GM23338 (cell line): ENCODE measurements at regions not wholly inside any gene's neighbourhood (a gene's known extent, or its start where the extent isn't known, plus 50 kb on each side); places are given as distances from the start of the nearest gene placed in this dataset.

Source experiments
- ATAC-seq: fragments of 200-7000 bp; cut with Tn5 transposase; 3 replicates; pipeline ENCODE4 v1.9.1; 2020
- DNase-seq: peaks from one replicate; pipeline ENCODE4 v3.0.0-alpha.2; 2015; ENCODE audit warnings: low spot score
- H2AFZ ChIP-seq: fragments of 200-600 bp; sonication (generic); 2 replicates; pipeline ENCODE4 v1.8.0; 2016; ENCODE audit warnings: antibody characterized with exemption, mild to moderate bottlenecking, moderate library complexity
- H3F3A ChIP-seq: fragments of 200-600 bp; sonication (generic); replicated peaks from 2 replicates; pipeline ENCODE4 v1.8.0; 2017; ENCODE audit warnings: antibody characterized with exemption, mixed run types, low read depth
- H3K27ac ChIP-seq: fragments of 200-600 bp; sonication (generic); 2 replicates; pipeline ENCODE4 v1.6.1; 2016; ENCODE audit warnings: low read depth
- H3K27me3 ChIP-seq: fragments of 200-600 bp; sonication (generic); 2 replicates; pipeline ENCODE4 v1.8.0; 2016; ENCODE audit warnings: mild to moderate bottlenecking, mixed run types, moderate library complexity; ENCODE audit not compliant: insufficient read depth
- H3K36me3 ChIP-seq: fragments of 200-600 bp; sonication (generic); 2 replicates; pipeline ENCODE4 v1.8.0; 2016; ENCODE audit warnings: mild to moderate bottlenecking; ENCODE audit not compliant: insufficient read depth
- H3K4me1 ChIP-seq: fragments of 200-600 bp; sonication (generic); 2 replicates; pipeline ENCODE4 v1.8.0; 2016; ENCODE audit warnings: mild to moderate bottlenecking, moderate library complexity; ENCODE audit not compliant: insufficient read depth
- H3K4me2 ChIP-seq: fragments of 200-600 bp; sonication (generic); 2 replicates; pipeline ENCODE4 v1.7.1; 2017; ENCODE audit warnings: mixed run types
- H3K4me3 ChIP-seq: fragments of 200-600 bp; sonication (generic); 2 replicates; pipeline ENCODE4 v1.6.1; 2016; ENCODE audit warnings: mixed run types
- H3K79me2 ChIP-seq: fragments of 200-600 bp; sonication (generic); replicated peaks from 2 replicates; pipeline ENCODE4 v1.8.0; 2017; ENCODE audit warnings: mild to moderate bottlenecking; ENCODE audit not compliant: insufficient read depth
- H3K9me2 ChIP-seq: fragments of 200-600 bp; sonication (generic); 2 replicates; pipeline ENCODE4 v1.8.0; 2017; ENCODE audit not compliant: insufficient read depth
- H4K20me1 ChIP-seq: fragments of 200-600 bp; sonication (generic); replicated peaks from 2 replicates; pipeline ENCODE4 v1.8.0; 2017; ENCODE audit warnings: mild to moderate bottlenecking; ENCODE audit not compliant: insufficient read depth
- H3K27ac Mint-ChIP-seq: 2 replicates; pipeline ENCODE4 v1.8.0; 2020; ENCODE audit warnings: inconsistent platforms, mild to moderate bottlenecking, moderate library complexity, mixed read lengths
- H3K27me3 Mint-ChIP-seq: 3 replicates; pipeline ENCODE4 v1.8.0; 2022; ENCODE audit warnings: low read depth, mild to moderate bottlenecking, moderate library complexity, mixed read lengths, inconsistent platforms; ENCODE audit not compliant: insufficient read depth, poor library complexity
- H3K36me3 Mint-ChIP-seq: 3 replicates; pipeline ENCODE4 v1.8.0; 2021; ENCODE audit warnings: low read depth, mild to moderate bottlenecking, inconsistent platforms, moderate library complexity, mixed read lengths
- H3K4me1 Mint-ChIP-seq: 3 replicates; pipeline ENCODE4 v1.8.0; 2020; ENCODE audit warnings: mild to moderate bottlenecking, inconsistent platforms, mixed read lengths
- H3K4me3 Mint-ChIP-seq: 3 replicates; pipeline ENCODE4 v1.8.0; 2021; ENCODE audit warnings: moderate library complexity, mild to moderate bottlenecking, inconsistent platforms, mixed read lengths
- H3K9me3 Mint-ChIP-seq: 3 replicates; pipeline ENCODE4 v1.8.0; 2020; ENCODE audit warnings: moderate library complexity, mild to moderate bottlenecking, inconsistent platforms, mixed read lengths
- CREB1 ChIP-seq: fragments of 250-450 bp; sonication (Bioruptor Pico); IDR thresholded peaks from 2 replicates; pipeline ENCODE4 v1.5.0; 2020; ENCODE audit warnings: low read depth, mild to moderate bottlenecking, moderate library complexity
- CTCF ChIP-seq, 2 experiments: fragments of 200-600 bp in 1 of 2; sonication (generic) in 1 of 2; conservative IDR thresholded peaks; 2 replicates each; pipeline versions ENCODE4 v1.5.1 to v1.6.1; 2016 to 2017; ENCODE audit warnings: antibody characterized with exemption in 2 of 2, low read depth in 2 of 2, mild to moderate bottlenecking in 2 of 2, moderate library complexity in 1 of 2
- EZH2 ChIP-seq: fragments of 200-600 bp; sonication (generic); IDR thresholded peaks from one replicate; pipeline ENCODE4 v1.8.0; 2017; ENCODE audit warnings: antibody characterized with exemption, mild to moderate bottlenecking, low read depth; ENCODE audit not compliant: unreplicated experiment
- EZH2phosphoT487 ChIP-seq: fragments of 200-600 bp; sonication (generic); IDR thresholded peaks from one replicate; pipeline ENCODE4 v1.8.1; 2018; ENCODE audit warnings: antibody characterized with exemption; ENCODE audit not compliant: unreplicated experiment
- JUNB ChIP-seq: IDR thresholded peaks from one replicate; pipeline ENCODE4 v1.6.1; 2016; ENCODE audit warnings: antibody characterized with exemption; ENCODE audit not compliant: unreplicated experiment
- NANOG ChIP-seq: IDR thresholded peaks from 2 replicates; pipeline ENCODE4 v1.6.1; 2016; ENCODE audit warnings: antibody characterized with exemption, borderline replicate concordance
- POLR2AphosphoS5 ChIP-seq: IDR thresholded peaks from 2 replicates; pipeline ENCODE4 v1.6.1; 2016; ENCODE audit warnings: antibody characterized with exemption, low read depth
- REST ChIP-seq: IDR thresholded peaks from one replicate; pipeline ENCODE4 v1.6.1; 2018; ENCODE audit warnings: antibody characterized with exemption; ENCODE audit not compliant: unreplicated experiment
- STAT1 ChIP-seq: IDR thresholded peaks from one replicate; pipeline ENCODE4 v1.6.1; 2016; ENCODE audit warnings: antibody characterized with exemption; ENCODE audit not compliant: unreplicated experiment
- ZNF114 ChIP-seq: fragments of 250-450 bp; sonication (Bioruptor Pico); IDR thresholded peaks from 2 replicates; pipeline ENCODE4 v1.5.0; 2020; ENCODE audit warnings: mild to moderate bottlenecking, moderate library complexity
- ZNF331 ChIP-seq: fragments of 250-450 bp; sonication (Bioruptor Pico); IDR thresholded peaks from 2 replicates; pipeline ENCODE4 v1.5.0; 2020; ENCODE audit warnings: low read depth, mild to moderate bottlenecking, moderate library complexity
- ZNF462 ChIP-seq: fragments of 250-450 bp; sonication (Bioruptor Pico); IDR thresholded peaks from 2 replicates; pipeline ENCODE4 v1.5.0; 2020; ENCODE audit warnings: mild to moderate bottlenecking, moderate library complexity
- TF ChIP-seq, protein P1 (sequence below): IDR thresholded peaks from 2 replicates; pipeline ENCODE4 v1.6.1; 2016; ENCODE audit warnings: antibody characterized with exemption

DNA sequence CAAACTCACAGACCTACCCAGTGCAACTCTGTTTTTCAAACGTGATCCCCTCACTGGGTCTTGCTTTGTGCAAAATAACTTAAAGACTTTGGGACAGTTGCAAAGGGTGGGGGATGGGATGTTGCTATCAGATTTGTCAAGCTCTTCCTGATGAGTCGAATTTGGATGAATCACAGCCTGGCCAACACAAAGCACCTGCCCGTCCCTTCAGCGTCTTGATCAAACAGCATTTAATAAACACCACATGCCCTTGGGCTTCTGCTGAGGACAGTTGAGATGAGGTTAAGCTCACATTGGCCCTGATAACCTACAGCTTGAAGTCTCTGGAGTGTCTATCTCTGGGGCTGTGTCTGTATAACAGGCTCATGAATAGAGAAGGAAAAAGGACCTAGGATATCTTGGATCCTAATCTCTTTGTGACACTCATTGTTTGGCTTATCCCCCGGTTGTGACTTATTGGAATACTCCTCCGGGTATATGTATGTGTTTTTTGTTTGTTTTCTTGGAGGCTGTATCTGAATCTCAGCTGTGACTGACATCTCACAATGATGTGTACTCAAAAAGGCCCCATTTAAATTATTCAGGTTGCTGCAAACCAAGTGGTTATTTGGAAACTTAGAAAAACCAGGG is 132.6 kb upstream of the NAMPT start:
- Histone ChIP-seq H3K4me1 (no peaks in the 10 kb centered on the region), H3K27me3 (no peaks in the 10 kb centered on the region), H3F3A (no peaks in the 10 kb centered on the region), H3K4me3 (no peak overlapping the region), H4K20me1 (no peaks in the 10 kb centered on the region), H3K36me3 (no peaks in the 10 kb centered on the region), H3K4me2 (no peak overlapping the region), H3K9me2 (no peaks in the 10 kb centered on the region), H2AFZ (peak overlapping the region; percentile 84), H3K27ac (no peak overlapping the region), H3K79me2 (no peaks in the 10 kb centered on the region)
- H3K27ac Mint-ChIP-seq = peak overlapping the region; percentile 20; the same call in 1 of the 2 replicates
- ATAC-seq (no peak), DNase-seq (no peak)
- no peaks in the 10 kb centered on the region; the same call in 2 of the 3 replicates for H3K4me1 Mint-ChIP-seq
- no peaks in the 10 kb centered on the region for H3K27me3 Mint-ChIP-seq
- H3K36me3 Mint-ChIP-seq = no peaks in the 10 kb centered on the region; the same call in 2 of the 3 replicates
- peaks cover 5% of the 10 kb centered on the region; the same call in 2 of the 3 replicates for H3K9me3 Mint-ChIP-seq
- no peak for TF ChIP-seq REST
- TF ChIP-seq ZNF114 (CRISPR knock-in tag) = no peak
- TF ChIP-seq NANOG = no peak
- no peak for TF ChIP-seq EZH2phosphoT487
- TF ChIP-seq POLR2AphosphoS5 = no peak
- no peak for TF ChIP-seq CREB1
- TF ChIP-seq STAT1 = no peak
- TF ChIP-seq CTCF (conservative IDR thresholded peaks at IDR 0.05; ENCODE audit: low read depth in 2 of 2) = no peak
- no peak for TF ChIP-seq EZH2
- no peak for TF ChIP-seq ZNF331
- no peak for TF ChIP-seq JUNB
- TF ChIP-seq, protein P1, sequence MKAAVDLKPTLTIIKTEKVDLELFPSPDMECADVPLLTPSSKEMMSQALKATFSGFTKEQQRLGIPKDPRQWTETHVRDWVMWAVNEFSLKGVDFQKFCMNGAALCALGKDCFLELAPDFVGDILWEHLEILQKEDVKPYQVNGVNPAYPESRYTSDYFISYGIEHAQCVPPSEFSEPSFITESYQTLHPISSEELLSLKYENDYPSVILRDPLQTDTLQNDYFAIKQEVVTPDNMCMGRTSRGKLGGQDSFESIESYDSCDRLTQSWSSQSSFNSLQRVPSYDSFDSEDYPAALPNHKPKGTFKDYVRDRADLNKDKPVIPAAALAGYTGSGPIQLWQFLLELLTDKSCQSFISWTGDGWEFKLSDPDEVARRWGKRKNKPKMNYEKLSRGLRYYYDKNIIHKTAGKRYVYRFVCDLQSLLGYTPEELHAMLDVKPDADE = no peak
- no peak for TF ChIP-seq ZNF462
- no peak overlapping the region for H3K4me3 Mint-ChIP-seq
